ENCODE measurements at regions not wholly inside any gene's neighbourhood (a gene's known extent, or its start where the extent isn't known, plus 50 kb on each side); places are given as distances from the start of the nearest gene placed in this dataset.

DNA sequence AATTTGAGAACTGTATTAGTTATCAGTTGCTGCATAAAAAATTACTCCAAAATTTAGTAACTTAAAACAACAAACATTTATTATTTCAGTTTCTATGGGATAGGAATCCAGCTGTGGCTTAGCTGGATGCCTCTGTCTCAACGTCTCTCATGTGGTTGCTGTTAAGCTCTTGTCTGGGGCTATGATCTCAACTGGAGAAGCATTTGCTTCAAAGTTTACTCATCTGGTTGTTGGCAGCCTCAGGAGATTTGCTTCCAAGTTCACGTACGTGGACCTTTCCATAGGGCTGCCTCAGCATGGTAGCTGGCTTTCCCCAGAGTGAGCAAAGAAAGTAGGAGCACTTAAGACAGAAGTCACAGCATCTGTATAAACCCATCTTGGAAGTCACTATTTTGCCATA, 144.9 kb upstream of the SESN3 start:
- TF ChIP-seq POLR2A (IDR thresholded peaks at IDR 0.05; ENCODE audit: control extremely low read depth in 1 of 2, low read depth in 2 of 2, low read length in 2 of 2): no peak
- no peak for TF ChIP-seq RXRA (IDR thresholded peaks at IDR 0.05; ENCODE audit: insufficient read depth, low read depth, low read length)
- no peak for TF ChIP-seq YY1 (IDR thresholded peaks at IDR 0.05; ENCODE audit: low read depth, low read length)
